Lower leg skin (tissue), 4 donors: ENCODE measurements at regions not wholly inside any gene's neighbourhood (a gene's known extent, or its start where the extent isn't known, plus 50 kb on each side); places are given as distances from the start of the nearest gene placed in this dataset.

ENCODE experiments used
- DNase-seq, 2 donors: peaks; one replicate each; pipeline ENCODE4 v3.0.0-alpha.2; 2019; ENCODE audit warnings: low spot score in 2 of 2
- H3K4me3 ChIP-seq: fragments of 200-600 bp; sonication (generic); 2 replicates; pipeline ENCODE4 v1.5.1; 2017; ENCODE audit warnings: mild to moderate bottlenecking, low read depth; ENCODE audit not compliant: poor library complexity, severe bottlenecking
- CTCF ChIP-seq, 3 donors: fragments of 450-650 bp; IDR thresholded peaks; one replicate each; pipeline ENCODE4 v1.5.1; 2016; ENCODE audit warnings: antibody characterized with exemption in 3 of 3, mild to moderate bottlenecking in 3 of 3, moderate library complexity in 2 of 3
- POLR2A ChIP-seq, 2 donors: fragments of 450-650 bp; IDR thresholded peaks; one replicate each; pipeline ENCODE4 v1.6.1; 2016 to 2017; ENCODE audit warnings: antibody characterized with exemption in 2 of 2, mild to moderate bottlenecking in 1 of 2, moderate library complexity in 1 of 2
- WGBS, 2 donors: methylation state at CpG; one replicate each; pipeline ENCODE4 v1.1.5; 2018; 5-methylcytosine and 5-hydroxymethylcytosine counted together
- intact Hi-C: fragments of 100-400 bp; cut with DNase I; formaldehyde crosslinking; loops from one replicate; pipeline ENCODE4 v1.15.0; 2023; ENCODE audit warnings: low total_unique reads

GRCh38 chr10:59962756-59963155 is 56.4 kb upstream of the CCDC6 start:
- WGBS, 2 donors = 75 to 78% methylated on average over 4 of the region's 4 CpGs
- no peak for TF ChIP-seq CTCF (IDR thresholded peaks at IDR 0.05)
- no peak for TF ChIP-seq POLR2A (IDR thresholded peaks at IDR 0.05)
- no peak for DNase-seq
- no peak overlapping the region for H3K4me3 ChIP-seq
- intact Hi-C loops = no loop called here

GRCh38 chr10:59960751-59961150 is 54.4 kb upstream of the CCDC6 start:
- no peak for DNase-seq
- intact Hi-C loops = no loop called here
- no peak overlapping the region for H3K4me3 ChIP-seq
- no peak for TF ChIP-seq POLR2A (IDR thresholded peaks at IDR 0.05)
- no peak for TF ChIP-seq CTCF (IDR thresholded peaks at IDR 0.05)

- WGBS, 2 donors = 74 to 75% methylated on average over 4 of the region's 4 CpGs
- no peak overlapping the region for H3K4me3 ChIP-seq
- TF ChIP-seq CTCF (IDR thresholded peaks at IDR 0.05) (no peak), POLR2A (IDR thresholded peaks at IDR 0.05) (no peak)
These were observed 53.2 kb upstream of the CCDC6 start for GRCh38 chr10:59959504-59960018.

GRCh38 chr10:59958882-59959281 is 52.5 kb upstream of the CCDC6 start:
- intact Hi-C loops = no loop called here
- no peak overlapping the region for H3K4me3 ChIP-seq
- TF ChIP-seq POLR2A (IDR thresholded peaks at IDR 0.05) = no peak
- 86 to 89% methylated on average over 5 of the region's 5 CpGs for WGBS, 2 donors
- no peak for DNase-seq

More at GRCh38 chr10:59959504-59960018, 53.2 kb upstream of the CCDC6 start:
- intact Hi-C loops = no loop called here
- DNase-seq = no peak

- TF ChIP-seq POLR2A (IDR thresholded peaks at IDR 0.05) (no peak), CTCF (IDR thresholded peaks at IDR 0.05) (no peak)
- no peak overlapping the region for H3K4me3 ChIP-seq
- intact Hi-C loops = no loop called here
- DNase-seq = no peak
These were observed 51.6 kb upstream of the CCDC6 start for GRCh38 chr10:59957975-59958374.
